DMS53 (cell line): ENCODE measurements at regions not wholly inside any gene's neighbourhood (a gene's known extent, or its start where the extent isn't known, plus 50 kb on each side); places are given as distances from the start of the nearest gene placed in this dataset.
"Not testable (repeated sequence)": the region's sequence is repeated elsewhere in the genome, so short reads cannot be mapped to it uniquely, and the experiment has no call there.

Source experiments
- DNase-seq: peaks from one replicate; lab custom pipeline; 2025; lab: John Stamatoyannopoulos, UW

DNA sequence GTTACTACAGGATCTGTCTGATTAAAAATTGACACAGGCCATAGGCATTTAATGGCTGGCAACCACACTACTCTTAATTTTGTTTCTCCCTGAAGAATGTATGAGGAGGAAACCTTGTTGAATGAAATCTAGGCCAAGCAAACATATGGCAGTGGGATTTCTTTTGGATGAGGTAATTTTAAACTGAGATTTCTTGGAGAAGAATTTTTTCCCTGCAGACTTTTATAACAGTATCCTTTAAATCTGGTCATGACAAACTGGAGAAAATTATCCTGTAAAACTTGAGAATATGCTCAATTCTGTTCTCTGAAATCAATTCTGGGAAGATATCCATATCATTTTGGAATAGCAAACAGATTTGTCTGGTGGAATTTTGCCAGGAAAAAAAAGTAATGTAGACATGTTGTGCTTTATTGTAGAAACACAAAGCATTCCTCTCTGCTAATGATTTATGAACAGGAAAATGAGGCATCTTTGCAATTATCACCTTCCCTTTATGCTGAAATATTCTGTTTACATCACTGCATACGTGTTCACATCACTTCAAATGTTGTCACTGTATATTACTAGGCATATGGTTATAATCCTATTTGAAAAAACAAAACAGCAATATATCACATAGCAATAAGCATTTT, 108.3 kb upstream of the ARSJ start:
- DNase-seq, result no peak

DNA sequence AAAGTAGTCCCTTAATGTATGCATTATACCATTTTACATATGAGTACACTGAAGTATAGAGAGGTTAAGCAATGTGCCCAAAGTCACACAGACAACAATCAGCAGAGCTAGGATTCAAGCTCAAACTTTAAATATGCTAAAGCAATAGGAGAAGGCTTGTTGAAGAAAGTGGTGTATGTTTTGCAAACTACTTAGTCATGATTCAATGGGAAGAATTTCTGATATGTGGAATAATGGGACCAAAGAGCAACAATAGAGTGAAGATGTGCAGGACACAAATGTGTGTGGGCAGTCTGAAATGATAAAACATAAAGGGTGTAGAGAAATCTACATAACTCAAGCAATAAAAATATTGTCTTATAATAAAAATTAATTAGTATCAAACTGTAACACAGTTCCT, 109.0 kb upstream of the ARSJ start:
- no peak for DNase-seq

DNA sequence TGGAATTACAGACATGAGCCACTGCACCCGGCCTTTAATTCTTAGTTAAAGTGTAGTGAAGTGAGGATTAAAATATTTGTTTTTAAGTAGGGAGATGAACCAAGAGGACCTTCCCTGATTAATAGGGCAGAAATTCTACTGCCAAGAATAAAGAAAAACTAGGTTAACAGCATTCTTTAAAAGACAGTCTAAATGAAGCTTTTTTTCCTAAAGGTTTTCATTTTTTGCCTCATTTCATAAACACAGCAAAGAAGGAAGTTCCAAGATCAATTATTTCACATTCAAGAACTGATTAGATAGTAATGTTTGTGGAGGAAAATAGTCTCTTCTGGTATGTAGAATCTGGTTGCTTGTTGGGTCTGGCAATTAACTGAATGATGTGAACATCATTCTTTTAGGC, 112.1 kb upstream of the ARSJ start:
- DNase-seq, result no peak

DNA sequence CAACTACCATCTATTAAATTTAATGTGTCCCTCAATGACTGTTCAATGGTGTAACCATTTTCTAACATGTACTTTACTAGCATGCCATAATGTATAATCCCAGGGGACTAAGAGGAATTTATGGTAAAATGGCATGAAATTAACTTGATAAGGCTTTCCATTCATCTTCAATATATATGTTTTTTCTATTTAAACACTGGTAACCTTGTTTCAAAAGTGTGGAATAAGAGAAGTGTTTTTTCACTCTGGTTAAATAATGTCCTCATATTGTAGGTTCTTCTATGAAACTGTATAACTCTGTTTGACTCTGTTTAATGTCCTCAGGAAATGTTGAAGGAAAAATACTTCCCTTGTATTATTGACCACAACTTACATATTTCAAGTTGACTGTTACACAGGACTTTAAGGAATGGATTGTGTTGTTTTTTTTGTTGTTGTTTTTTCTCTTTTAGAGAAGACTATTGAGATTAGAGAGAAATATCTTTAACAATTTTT, 113.8 kb upstream of the ARSJ start:
- DNase-seq, result no peak

DNA sequence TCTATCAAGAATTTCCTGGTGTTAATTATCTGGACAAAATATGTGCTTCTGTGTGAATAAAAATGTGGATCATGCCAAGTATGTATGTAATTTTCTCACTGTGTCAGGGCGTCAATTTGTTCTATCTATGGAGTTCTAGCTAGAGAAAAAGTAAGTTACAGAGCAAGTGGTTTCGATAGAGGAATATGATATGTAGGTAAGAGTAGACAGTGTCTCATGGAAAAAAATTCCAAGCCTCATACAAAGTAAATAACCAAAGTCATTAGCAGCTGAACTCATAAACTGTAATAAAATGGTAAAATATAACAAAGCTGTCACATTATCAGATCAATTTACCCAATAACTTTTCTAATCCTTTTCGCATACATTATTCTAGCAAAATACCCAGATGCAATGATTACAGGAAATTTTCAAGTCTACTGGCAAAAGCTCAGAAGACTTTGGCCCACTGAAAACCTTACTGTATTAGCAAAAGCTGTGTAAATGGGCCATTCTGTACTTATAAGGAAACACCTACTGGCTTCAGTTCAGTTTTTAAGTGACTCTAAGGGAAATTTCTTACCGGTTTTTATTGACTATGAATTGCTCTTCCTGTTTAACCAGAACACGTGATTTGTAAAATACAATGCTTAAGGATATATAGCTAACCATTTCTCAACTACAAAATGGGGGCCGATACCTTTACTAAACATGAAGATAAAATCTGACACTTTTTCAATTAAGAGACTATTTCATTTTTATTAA, 121.0 kb upstream of the ARSJ start:
- DNase-seq, result no peak

DNA sequence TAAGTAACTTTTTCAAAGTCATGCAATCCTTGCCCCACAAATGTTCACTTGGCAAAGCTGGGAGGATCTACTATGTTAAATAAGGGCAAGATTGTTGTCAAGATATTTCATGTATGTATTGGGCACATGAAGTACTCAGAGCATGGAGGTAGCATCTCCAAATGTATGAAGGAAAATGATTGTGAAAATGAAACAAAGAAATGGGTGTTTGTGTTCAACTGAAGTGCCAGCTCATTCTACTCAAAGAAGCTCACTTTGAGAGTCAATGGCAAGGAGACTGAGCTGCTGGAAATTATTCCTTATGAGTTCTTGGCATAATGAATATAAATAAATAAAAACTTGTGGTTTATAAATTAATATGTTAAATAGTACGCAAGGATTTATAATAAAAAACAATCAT, 124.5 kb upstream of the ARSJ start:
- no peak for DNase-seq

DNA sequence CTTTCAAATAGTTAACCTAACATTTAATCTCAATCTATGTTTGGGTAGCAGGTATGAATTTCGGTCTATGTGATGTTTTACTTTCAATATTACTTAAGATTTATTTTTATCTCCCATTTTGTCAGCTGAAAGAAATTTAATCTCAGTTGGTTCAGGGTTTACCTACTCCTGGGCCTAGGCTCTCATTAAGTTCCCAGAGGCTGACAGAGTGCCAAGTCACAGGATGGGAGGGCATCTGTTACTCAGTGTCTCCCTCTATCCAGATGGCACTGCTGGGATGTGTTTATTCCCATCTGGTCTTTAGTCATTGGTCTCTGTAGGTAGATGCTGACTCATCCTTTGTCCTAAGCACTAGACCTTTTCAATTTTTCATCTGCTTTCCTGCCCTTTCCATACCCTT, 129.4 kb upstream of the ARSJ start:
- DNase-seq, result peak; percentile 81

DNA sequence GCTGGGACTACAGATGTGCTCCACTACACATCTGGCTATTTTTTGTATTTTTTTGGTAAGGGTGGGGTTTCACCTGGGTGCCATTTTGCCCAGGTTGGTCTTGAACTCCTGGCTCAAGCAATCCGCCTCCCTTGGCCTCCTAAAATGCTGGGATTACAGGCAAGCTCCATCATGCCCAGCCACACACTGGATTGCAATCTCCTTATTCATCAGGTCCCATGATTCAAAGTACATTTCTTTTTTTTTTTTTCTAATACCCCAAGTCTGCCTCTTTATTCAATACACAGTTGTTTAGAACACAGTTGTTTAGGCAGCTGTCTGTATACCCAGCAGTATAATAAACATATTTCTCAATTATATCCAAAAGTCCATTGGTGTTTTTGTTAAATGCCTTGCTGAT, 130.3 kb upstream of the ARSJ start:
- no peak for DNase-seq

DNA sequence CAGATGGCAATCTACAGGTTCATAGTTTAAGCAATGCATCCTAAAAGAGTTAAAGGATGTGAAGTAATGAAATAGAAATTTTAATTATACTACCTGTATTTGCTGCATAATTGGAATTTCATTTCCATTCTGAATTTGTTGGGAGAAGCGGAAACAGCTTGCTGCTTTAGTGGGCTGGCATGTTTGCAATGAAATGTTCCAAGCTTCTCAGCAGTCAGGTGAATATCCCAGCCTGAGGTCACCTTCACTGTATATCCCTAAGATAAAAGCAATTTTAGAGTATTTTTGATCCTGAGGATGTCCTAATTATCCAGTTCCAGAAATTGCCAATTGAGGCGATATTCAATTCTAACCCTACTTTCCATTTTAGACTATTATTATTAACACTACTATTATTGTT, 136.1 kb upstream of the ARSJ start:
- DNase-seq, result no peak

DNA sequence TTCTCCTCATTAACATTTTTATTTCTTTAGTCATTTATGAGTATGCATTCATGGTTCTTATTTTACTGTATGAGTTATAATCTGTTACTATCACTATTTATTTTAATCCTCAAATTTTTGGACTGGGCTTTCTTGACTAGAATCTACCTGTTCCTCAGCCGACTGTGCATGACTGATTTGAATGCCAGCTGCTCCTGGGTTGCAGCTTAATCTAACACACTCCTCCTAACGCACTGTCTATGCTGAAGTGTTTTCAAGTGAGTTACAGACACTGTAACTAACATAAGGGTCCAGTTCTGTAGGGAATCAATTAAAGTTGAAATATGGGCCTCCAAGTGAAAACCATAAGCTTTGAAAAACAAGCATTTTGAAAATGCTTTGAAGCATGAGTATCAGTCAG, 137.4 kb upstream of the ARSJ start:
- DNase-seq, result peak; percentile 32

DNA sequence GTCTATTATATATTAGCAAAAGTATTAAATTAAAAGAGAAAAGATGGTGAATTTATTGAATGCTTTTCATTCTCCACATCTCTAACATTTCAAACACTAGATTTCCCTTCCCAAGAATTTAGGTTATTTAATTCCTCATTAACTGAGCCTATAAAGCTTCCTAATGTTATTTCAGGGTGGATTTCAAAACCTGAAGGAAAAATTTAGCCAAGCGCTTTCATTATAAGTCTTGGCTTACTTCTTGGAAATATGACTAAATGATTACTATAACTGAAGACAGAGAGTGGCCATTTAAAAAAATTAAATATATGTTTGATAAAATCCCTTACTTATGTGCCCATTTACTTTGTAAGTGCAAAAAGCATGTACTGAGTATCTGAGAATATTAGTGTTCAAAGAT, 141.8 kb upstream of the ARSJ start:
- DNase-seq, result no peak

DNA sequence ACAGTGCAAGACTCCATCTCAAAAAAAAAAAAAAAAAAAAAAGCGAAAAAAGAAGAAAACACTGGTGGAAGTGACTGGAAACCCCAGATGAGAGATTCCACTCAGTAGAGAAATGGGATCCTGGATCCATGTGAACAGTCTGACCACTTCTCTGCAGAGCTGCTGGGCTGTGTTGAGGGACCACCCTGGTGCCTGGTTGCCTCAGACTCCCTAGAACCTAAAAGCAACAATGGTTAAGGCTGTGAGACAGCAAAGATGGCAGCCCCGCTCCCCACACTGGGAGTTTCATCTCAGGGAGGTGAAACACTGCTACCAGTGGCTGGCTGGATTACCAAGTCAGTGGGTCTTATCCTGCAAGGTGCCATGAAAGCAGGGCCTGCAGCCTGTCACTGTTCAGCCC, 152.8 kb upstream of the ARSJ start:
- no peak for DNase-seq

DNA sequence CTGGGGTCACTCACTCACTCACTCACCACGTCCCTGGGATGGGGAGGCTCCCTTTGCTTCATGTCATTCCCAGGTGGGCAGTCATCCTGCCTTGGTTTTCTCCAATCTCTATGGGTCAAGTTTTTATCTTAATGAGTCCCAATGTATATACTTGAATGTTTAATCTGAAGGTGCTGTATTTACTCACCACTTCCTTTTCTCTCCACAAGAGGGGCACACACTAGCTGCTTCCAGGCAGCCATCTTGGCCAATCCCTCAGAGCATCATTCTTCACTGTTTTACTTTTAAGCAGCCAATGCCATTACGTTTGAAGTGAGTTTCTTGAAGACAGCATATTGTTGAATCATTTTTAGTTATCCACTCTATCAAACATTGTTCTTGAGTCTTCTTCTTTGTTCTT, 153.4 kb upstream of the ARSJ start:
- DNase-seq, result peak; percentile 27

DNA sequence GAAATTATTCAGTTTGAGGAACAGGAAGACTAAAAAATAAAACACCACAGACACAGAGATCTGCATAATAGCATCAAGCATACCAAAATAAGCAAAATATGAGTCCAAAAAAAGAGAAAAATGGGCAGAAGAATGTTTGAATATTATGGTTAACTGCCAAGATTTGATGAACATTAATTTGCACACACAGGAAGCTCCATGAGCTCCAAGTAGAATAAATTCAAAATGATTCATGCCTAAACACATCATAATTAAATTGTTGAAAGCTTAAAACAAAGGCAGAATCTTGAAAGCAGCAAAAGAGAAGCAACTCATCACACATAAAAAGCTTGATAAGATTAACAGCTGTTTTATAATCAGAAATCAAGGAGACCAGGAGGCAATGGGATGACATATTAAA, 156.6 kb upstream of the ARSJ start:
- DNase-seq, result no peak

DNA sequence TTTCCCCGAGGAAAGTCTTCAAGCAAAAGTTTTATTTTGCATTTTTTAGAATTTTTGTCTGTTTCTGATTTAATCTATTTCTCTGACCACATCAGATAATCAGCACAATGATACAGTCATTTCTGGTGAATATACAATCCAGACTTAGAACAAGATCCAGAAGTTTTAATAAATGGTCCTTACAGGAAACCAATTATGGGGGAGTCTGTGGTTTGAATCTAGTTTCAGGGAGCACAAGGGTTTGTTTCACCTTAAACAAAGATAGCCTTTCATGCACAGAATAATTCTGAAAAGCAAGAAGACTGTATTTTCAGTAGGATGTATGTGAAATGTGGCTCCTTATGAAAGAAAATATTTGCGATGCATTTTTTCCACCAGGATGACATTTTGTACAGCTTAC, 158.5 kb upstream of the ARSJ start:
- no peak for DNase-seq

DNA sequence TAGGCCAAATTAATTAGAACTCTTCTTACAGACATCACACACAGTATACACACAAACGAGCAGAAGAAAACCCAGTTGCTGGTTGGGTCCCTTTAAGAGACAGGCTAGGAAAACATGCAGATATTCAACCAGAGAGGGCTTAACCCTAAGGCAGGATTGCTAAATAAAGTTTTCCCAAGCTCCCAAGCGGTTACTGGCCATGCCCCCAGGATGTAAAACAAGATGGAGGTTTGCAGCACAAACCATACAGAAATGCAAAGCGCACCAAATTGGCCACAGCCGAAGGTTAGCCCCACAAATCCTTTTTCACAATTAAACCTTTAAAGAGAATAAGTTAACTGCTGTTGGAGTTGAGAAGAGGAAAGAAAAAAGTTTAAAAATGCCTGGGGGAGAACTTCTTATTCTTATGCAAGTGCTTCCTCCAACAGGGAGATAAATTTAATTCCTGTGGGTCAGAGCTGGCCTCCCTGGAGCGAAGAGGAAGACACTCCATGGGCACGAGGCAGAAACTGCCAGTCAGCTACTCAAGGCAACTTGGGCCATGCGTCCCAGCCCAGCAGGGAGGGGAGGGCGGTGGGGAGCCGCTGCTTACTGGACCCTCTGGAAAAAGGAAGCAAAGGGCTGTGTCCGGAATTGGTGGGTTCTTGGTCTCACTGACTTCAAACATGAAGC, 167.6 kb upstream of the ARSJ start:
- DNase-seq, result no peak

DNA sequence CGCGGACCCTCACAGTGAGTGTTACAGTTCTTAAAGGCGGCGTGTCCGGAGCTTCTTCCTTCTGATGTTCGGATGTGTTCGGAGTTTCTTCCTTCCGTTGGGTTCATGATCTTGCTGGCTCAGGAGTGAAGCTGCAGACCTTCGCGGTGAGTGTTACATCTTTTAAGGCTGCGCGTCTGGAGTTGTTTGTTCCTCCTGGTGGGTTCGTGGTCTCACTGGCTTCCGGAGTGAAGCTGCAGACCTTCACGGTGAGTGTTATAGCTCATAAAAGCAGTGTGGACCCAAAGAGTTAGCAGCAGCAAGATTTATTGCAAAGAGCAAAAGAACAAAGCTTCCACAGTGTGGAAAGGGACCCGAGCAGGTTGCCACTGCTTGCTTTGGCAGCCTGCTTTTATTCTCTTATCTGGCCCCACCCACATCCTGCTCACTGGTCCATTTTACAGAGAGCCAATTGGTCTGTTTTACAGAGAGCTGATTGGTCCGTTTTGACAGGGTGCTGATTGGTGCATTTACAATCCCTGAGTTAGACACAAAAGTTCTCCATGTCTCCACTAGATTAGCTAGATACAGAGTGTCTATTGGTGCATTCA, 168.3 kb upstream of the ARSJ start:
- DNase-seq, result not testable (repeated sequence)

DNA sequence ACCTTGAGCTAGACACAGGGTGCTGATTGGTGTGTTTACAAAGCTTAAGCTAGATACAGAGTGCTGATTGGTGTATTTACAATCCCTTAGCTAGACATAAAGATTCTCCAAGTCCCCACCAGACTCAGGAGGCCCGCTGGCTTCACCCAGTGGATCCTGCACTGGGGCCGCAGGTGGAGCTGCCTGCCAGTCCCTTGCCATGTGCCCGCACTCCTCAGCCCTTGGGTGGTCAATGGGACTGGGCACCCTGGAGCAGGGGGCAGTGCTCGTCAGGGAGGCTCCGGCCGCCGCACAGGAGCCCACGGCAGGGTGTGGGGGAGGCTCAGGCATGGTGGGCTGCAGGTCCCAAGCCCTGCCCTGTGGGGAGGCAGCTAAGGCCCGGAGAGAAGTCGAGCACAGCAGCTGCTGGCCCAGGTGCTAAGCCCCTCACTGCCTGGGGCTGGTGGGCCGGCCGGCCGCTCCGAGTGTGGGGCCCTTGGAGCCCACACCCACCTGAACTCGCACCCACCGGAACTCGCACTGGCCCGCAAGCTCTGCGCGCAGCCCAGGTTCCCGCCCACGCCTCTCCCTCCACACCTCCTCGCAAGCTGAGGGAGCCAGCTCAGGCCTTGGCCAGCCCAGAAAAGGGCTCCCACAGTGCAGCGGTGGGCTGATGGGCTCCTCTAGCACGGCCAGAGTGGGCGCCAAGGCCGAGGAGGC, 169.1 kb upstream of the ARSJ start:
- not testable (repeated sequence) for DNase-seq

DNA sequence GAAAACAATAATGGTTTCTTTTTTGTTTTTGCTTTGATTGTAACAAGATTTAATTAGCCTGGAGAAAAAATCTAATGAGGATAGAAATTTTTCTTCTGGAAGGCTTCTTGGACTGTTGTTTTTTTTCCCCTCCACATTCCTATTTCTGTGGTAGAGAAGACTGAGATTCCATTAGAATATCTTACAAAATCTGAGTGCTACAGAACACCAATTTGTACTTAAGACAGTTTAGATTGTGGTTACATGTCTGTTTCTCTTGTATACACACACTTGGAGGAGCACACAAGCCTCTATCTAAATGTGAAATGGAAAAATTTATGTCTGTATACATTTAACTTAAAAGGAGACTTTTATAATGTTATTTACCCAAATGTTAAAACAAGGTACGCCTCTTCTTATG, 176.9 kb upstream of the ARSJ start:
- DNase-seq, result no peak

DNA sequence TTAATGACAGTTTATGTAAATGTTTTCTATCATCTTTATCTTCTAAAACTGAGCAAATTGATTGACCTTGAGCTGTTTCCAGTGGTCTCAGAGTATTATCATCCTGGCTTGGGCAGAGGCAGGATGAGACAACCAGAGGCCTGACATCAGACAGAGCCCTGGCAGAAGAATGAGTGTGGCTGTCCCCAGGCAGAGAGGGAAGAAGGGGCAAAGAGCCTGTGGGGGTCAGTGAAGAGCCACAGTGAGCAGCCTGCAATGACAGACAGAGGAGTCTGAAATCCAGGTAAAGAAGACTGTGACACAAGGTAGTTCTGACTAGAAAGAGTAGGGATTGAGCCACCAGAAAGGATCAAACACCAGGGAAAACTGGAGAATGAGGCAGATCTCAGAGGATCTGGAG, 182.4 kb upstream of the ARSJ start:
- peak; percentile 5 for DNase-seq

DNA sequence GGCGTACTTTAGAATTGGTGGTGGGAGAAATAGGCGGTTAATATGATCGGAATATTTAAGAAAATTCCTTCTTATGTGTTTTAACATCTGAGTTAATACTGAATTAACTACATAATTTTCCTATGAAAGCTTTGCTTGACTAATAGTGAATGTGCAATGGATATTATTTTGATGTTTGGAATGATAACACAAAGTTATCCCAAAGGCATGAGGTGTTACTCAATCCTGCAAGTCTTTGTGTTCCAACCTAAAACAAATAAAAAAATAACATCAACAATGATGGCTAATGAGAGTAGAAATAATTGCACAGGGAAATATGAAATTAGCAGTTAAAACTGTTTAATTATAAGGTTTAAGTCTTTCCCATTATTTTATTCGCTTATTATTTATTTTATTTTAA, 183.6 kb upstream of the ARSJ start:
- no peak for DNase-seq

DNA sequence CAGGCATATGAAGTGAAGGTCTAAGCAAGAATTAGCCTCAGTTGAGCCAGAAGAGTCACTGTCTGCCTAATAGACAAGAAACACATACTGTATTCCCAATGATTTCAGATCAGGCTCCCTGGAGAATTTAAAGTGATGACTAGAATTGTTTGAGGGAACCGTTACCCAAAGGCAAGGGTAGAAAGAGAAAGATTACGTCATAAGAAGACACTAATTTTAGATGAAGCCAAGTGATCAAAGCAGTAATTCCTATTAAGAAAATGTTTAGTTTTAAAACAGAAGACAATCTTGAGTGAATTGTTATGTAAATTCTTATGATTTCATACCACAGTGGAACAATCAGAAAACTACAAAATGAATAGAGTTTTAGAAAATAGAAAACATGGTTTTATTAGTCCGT, 194.5 kb upstream of the ARSJ start:
- no peak for DNase-seq
